Activated naive CD8-positive, alpha-beta T cell treated with anti-CD3 and anti-CD28 coated beads for 36 hours (primary cell): ENCODE measurements at regions not wholly inside any gene's neighbourhood (a gene's known extent, or its start where the extent isn't known, plus 50 kb on each side); places are given as distances from the start of the nearest gene placed in this dataset.

Experiments used
- DNase-seq: peaks from one replicate; pipeline ENCODE4 v3.0.0; 2021
- H3K27ac Mint-ChIP-seq: one replicate; pipeline ENCODE4 v1.8.0; 2022; ENCODE audit warnings: mild to moderate bottlenecking, moderate library complexity, mixed read lengths
- H3K27me3 Mint-ChIP-seq: one replicate; pipeline ENCODE4 v1.8.0; 2022; ENCODE audit warnings: mild to moderate bottlenecking, mixed read lengths
- H3K36me3 Mint-ChIP-seq: one replicate; pipeline ENCODE4 v1.8.0; 2021; ENCODE audit warnings: mild to moderate bottlenecking, mixed read lengths
- H3K4me1 Mint-ChIP-seq: one replicate; pipeline ENCODE4 v1.8.0; 2021; ENCODE audit warnings: mixed read lengths
- H3K4me3 Mint-ChIP-seq: one replicate; pipeline ENCODE4 v1.8.0; 2022; ENCODE audit warnings: mild to moderate bottlenecking, moderate library complexity, mixed read lengths
- H3K9me3 Mint-ChIP-seq: one replicate; pipeline ENCODE4 v1.8.0; 2022; ENCODE audit warnings: mixed read lengths

- H3K36me3 Mint-ChIP-seq = no peaks in the 10 kb centered on the region
- H3K27me3 Mint-ChIP-seq = no peaks in the 10 kb centered on the region
- H3K4me3 Mint-ChIP-seq = no peak overlapping the region
- H3K4me1 Mint-ChIP-seq = no peaks in the 10 kb centered on the region
- no peak overlapping the region for H3K27ac Mint-ChIP-seq
- DNase-seq = no peak
- peaks cover 1% of the 10 kb centered on the region for H3K9me3 Mint-ChIP-seq
Measured at GRCh38 chr1:238811211-238811879, 575.0 kb upstream of the CHRM3 start.

GRCh38 chr1:238790882-238791281, 595.5 kb upstream of the CHRM3 start:
- no peak overlapping the region for H3K27ac Mint-ChIP-seq
- H3K4me1 Mint-ChIP-seq = no peaks in the 10 kb centered on the region
- peaks cover 7% of the 10 kb centered on the region for H3K9me3 Mint-ChIP-seq
- no peak for DNase-seq
- no peaks in the 10 kb centered on the region for H3K36me3 Mint-ChIP-seq
- H3K27me3 Mint-ChIP-seq = no peaks in the 10 kb centered on the region
- H3K4me3 Mint-ChIP-seq = no peak overlapping the region

GRCh38 chr1:238789916-238790667, 596.3 kb upstream of the CHRM3 start:
- Mint-ChIP-seq H3K9me3 (peaks cover 7% of the 10 kb centered on the region), H3K4me3 (no peak overlapping the region), H3K27me3 (no peaks in the 10 kb centered on the region), H3K27ac (no peak overlapping the region), H3K36me3 (no peaks in the 10 kb centered on the region), H3K4me1 (no peaks in the 10 kb centered on the region)
- no peak for DNase-seq

- DNase-seq = no peak
- H3K4me3 Mint-ChIP-seq = no peak overlapping the region
- H3K9me3 Mint-ChIP-seq = peaks cover 6% of the 10 kb centered on the region
- no peaks in the 10 kb centered on the region for H3K27me3 Mint-ChIP-seq
- no peak overlapping the region for H3K27ac Mint-ChIP-seq
- H3K36me3 Mint-ChIP-seq = no peaks in the 10 kb centered on the region
- H3K4me1 Mint-ChIP-seq = no peaks in the 10 kb centered on the region
Measured at GRCh38 chr1:238787471-238787870, 598.9 kb upstream of the CHRM3 start.

- no peaks in the 10 kb centered on the region for H3K27me3 Mint-ChIP-seq
- no peaks in the 10 kb centered on the region for H3K4me1 Mint-ChIP-seq
- no peak for DNase-seq
- H3K36me3 Mint-ChIP-seq = no peaks in the 10 kb centered on the region
- peaks cover 4% of the 10 kb centered on the region for H3K9me3 Mint-ChIP-seq
- no peak overlapping the region for H3K4me3 Mint-ChIP-seq
- H3K27ac Mint-ChIP-seq = no peak overlapping the region
Measured at GRCh38 chr1:238783633-238784032, 602.7 kb upstream of the CHRM3 start.

- H3K4me1 Mint-ChIP-seq = no peaks in the 10 kb centered on the region
- no peak overlapping the region for H3K27ac Mint-ChIP-seq
- peaks cover 2% of the 10 kb centered on the region for H3K9me3 Mint-ChIP-seq
- H3K27me3 Mint-ChIP-seq = no peaks in the 10 kb centered on the region
- no peak for DNase-seq
- no peak overlapping the region for H3K4me3 Mint-ChIP-seq
- no peaks in the 10 kb centered on the region for H3K36me3 Mint-ChIP-seq
Measured at GRCh38 chr1:238779716-238780115, 606.7 kb upstream of the CHRM3 start.

- Mint-ChIP-seq H3K27me3 (no peaks in the 10 kb centered on the region), H3K4me1 (no peaks in the 10 kb centered on the region), H3K9me3 (peaks cover 2% of the 10 kb centered on the region), H3K27ac (no peak overlapping the region), H3K4me3 (no peak overlapping the region), H3K36me3 (no peaks in the 10 kb centered on the region)
- DNase-seq = no peak
Measured at GRCh38 chr1:238778113-238778512, 608.3 kb upstream of the CHRM3 start.

- H3K4me3 Mint-ChIP-seq = no peak overlapping the region
- peaks cover 2% of the 10 kb centered on the region for H3K9me3 Mint-ChIP-seq
- H3K27me3 Mint-ChIP-seq = no peaks in the 10 kb centered on the region
- DNase-seq = no peak
- no peak overlapping the region for H3K27ac Mint-ChIP-seq
- no peaks in the 10 kb centered on the region for H3K36me3 Mint-ChIP-seq
- H3K4me1 Mint-ChIP-seq = no peaks in the 10 kb centered on the region
Measured at GRCh38 chr1:238777551-238777950, 608.8 kb upstream of the CHRM3 start.

- no peak overlapping the region for H3K4me3 Mint-ChIP-seq
- H3K27me3 Mint-ChIP-seq = no peaks in the 10 kb centered on the region
Measured at GRCh38 chr1:238776126-238776525, 610.2 kb upstream of the CHRM3 start.

GRCh38 chr1:238772322-238772721, 614.0 kb upstream of the CHRM3 start:
- no peaks in the 10 kb centered on the region for H3K9me3 Mint-ChIP-seq
- no peaks in the 10 kb centered on the region for H3K36me3 Mint-ChIP-seq
- H3K27me3 Mint-ChIP-seq = no peaks in the 10 kb centered on the region
- no peak for DNase-seq
- H3K27ac Mint-ChIP-seq = no peak overlapping the region
- no peak overlapping the region for H3K4me3 Mint-ChIP-seq
- H3K4me1 Mint-ChIP-seq = no peaks in the 10 kb centered on the region

More at GRCh38 chr1:238776126-238776525, 610.2 kb upstream of the CHRM3 start:
- Mint-ChIP-seq H3K27ac (no peak overlapping the region), H3K36me3 (no peaks in the 10 kb centered on the region), H3K9me3 (peaks cover 2% of the 10 kb centered on the region), H3K4me1 (no peaks in the 10 kb centered on the region)
- DNase-seq = no peak

GRCh38 chr1:238767321-238767720, 619.0 kb upstream of the CHRM3 start:
- no peaks in the 10 kb centered on the region for H3K4me1 Mint-ChIP-seq
- H3K27ac Mint-ChIP-seq = no peak overlapping the region
- H3K4me3 Mint-ChIP-seq = no peak overlapping the region
- no peaks in the 10 kb centered on the region for H3K36me3 Mint-ChIP-seq
- peaks cover 17% of the 10 kb centered on the region for H3K9me3 Mint-ChIP-seq
- DNase-seq = no peak
- H3K27me3 Mint-ChIP-seq = no peaks in the 10 kb centered on the region

GRCh38 chr1:238764779-238765178, 621.6 kb upstream of the CHRM3 start:
- no peak for DNase-seq
- Mint-ChIP-seq H3K27ac (no peak overlapping the region), H3K27me3 (no peaks in the 10 kb centered on the region), H3K36me3 (no peaks in the 10 kb centered on the region), H3K9me3 (peaks cover 17% of the 10 kb centered on the region), H3K4me3 (no peak overlapping the region), H3K4me1 (no peaks in the 10 kb centered on the region)

- DNase-seq = no peak
- Mint-ChIP-seq H3K27ac (no peak overlapping the region), H3K36me3 (no peaks in the 10 kb centered on the region), H3K4me1 (no peaks in the 10 kb centered on the region), H3K27me3 (no peaks in the 10 kb centered on the region), H3K4me3 (no peak overlapping the region), H3K9me3 (peaks cover 1% of the 10 kb centered on the region)
Measured at GRCh38 chr1:238753252-238753651, 633.1 kb upstream of the CHRM3 start.

- H3K4me1 Mint-ChIP-seq = no peaks in the 10 kb centered on the region
- H3K36me3 Mint-ChIP-seq = no peaks in the 10 kb centered on the region
- H3K27me3 Mint-ChIP-seq = no peaks in the 10 kb centered on the region
- H3K9me3 Mint-ChIP-seq = peaks cover 1% of the 10 kb centered on the region
- no peak for DNase-seq
- no peak overlapping the region for H3K27ac Mint-ChIP-seq
- no peak overlapping the region for H3K4me3 Mint-ChIP-seq
Measured at GRCh38 chr1:238752327-238752726, 634.0 kb upstream of the CHRM3 start.

GRCh38 chr1:238745069-238745468, 641.3 kb upstream of the CHRM3 start:
- Mint-ChIP-seq H3K9me3 (peaks cover 1% of the 10 kb centered on the region), H3K4me3 (no peak overlapping the region), H3K27ac (no peak overlapping the region), H3K4me1 (no peaks in the 10 kb centered on the region), H3K27me3 (no peaks in the 10 kb centered on the region), H3K36me3 (no peaks in the 10 kb centered on the region)
- DNase-seq = no peak

GRCh38 chr1:238738892-238739291, 647.5 kb upstream of the CHRM3 start:
- peaks cover 4% of the 10 kb centered on the region for H3K9me3 Mint-ChIP-seq
- no peaks in the 10 kb centered on the region for H3K36me3 Mint-ChIP-seq
- H3K4me3 Mint-ChIP-seq = no peak overlapping the region
- H3K27ac Mint-ChIP-seq = no peak overlapping the region
- H3K27me3 Mint-ChIP-seq = no peaks in the 10 kb centered on the region
- DNase-seq = no peak
- H3K4me1 Mint-ChIP-seq = no peaks in the 10 kb centered on the region
